ENCODE measurements at regions not wholly inside any gene's neighbourhood (a gene's known extent, or its start where the extent isn't known, plus 50 kb on each side); places are given as distances from the start of the nearest gene placed in this dataset.

- Histone ChIP-seq H3K4me2 (ENCODE audit: low read depth, low read length) (no peak overlapping the region), H3K9me3 (ENCODE audit: low read length) (no peaks in the 10 kb centered on the region), H3K4me3 (replicated peaks in 1 of 3; ENCODE audit: insufficient read depth in 1 of 3, low read depth in 2 of 3, low read length in 3 of 3) (no peak overlapping the region), H3K27me3 (ENCODE audit: control insufficient read depth in 1 of 2, insufficient read depth in 2 of 2, low read length in 2 of 2) (no peaks in the 10 kb centered on the region), H3K27ac (ENCODE audit: extremely low read length, insufficient read depth, low read length) (no peak overlapping the region), H3K4me1 (ENCODE audit: insufficient read depth, low read length) (no peaks in the 10 kb centered on the region), H2AFZ (ENCODE audit: low read length) (no peak overlapping the region), H3K9ac (ENCODE audit: insufficient read depth, low read depth, low read length) (no peak overlapping the region), H4K20me1 (ENCODE audit: insufficient read depth, low read length) (no peaks in the 10 kb centered on the region), H3K79me2 (ENCODE audit: insufficient read depth, low read length) (no peaks in the 10 kb centered on the region), H3K36me3 (replicated peaks in 1 of 2; ENCODE audit: control insufficient read depth in 1 of 2, insufficient read depth in 2 of 2, low read length in 2 of 2) (no peaks in the 10 kb centered on the region)
- no TSS peak for BruUV-seq (replicated peaks)
- 6% methylated on average over 2 of the region's 2 CpGs for WGBS (ENCODE audit: low lambda C conversion rate)
- no peak for FAIRE-seq
- CTCF ChIA-PET (ENCODE audit: low intra/inter-chr PET ratio, low total read pairs), result no interaction called here
- TF ChIP-seq NAIF1 (CRISPR knock-in tag; IDR thresholded peaks at IDR 0.05; ENCODE audit: borderline replicate concordance) (no peak), RFX3 (CRISPR knock-in tag; IDR thresholded peaks at IDR 0.05) (no peak), TMF1 (CRISPR knock-in tag; IDR thresholded peaks at IDR 0.05; ENCODE audit: low read depth) (no peak), ATF4 (CRISPR knock-in tag; IDR thresholded peaks at IDR 0.05) (no peak), FOXK1 (CRISPR knock-in tag; IDR thresholded peaks at IDR 0.05; ENCODE audit: borderline replicate concordance, low read depth) (no peak), ZFP36L1 (CRISPR knock-in tag; IDR thresholded peaks at IDR 0.05) (no peak), CBFB (CRISPR knock-in tag; IDR thresholded peaks at IDR 0.05) (no peak), ZNF552 (CRISPR knock-in tag; IDR thresholded peaks at IDR 0.05; ENCODE audit: borderline replicate concordance) (no peak)
- in situ Hi-C loops (cut with HindIII; ENCODE audit: extremely low pct_ligation_motif_present, low pct_unique_long_range_greater_than_20kb) (no loop called here), intact Hi-C loops (cut with micrococcal nuclease; ENCODE audit: unreplicated experiment) (no loop called here)
- DNase-seq (ENCODE audit: low spot score), result no peak
- POLR2A ChIA-PET, result no interaction called here
- no peak for ATAC-seq
Measured at GRCh38 chr7:114160925-114161324, 242.1 kb upstream of the PPP1R3A start.

DNA sequence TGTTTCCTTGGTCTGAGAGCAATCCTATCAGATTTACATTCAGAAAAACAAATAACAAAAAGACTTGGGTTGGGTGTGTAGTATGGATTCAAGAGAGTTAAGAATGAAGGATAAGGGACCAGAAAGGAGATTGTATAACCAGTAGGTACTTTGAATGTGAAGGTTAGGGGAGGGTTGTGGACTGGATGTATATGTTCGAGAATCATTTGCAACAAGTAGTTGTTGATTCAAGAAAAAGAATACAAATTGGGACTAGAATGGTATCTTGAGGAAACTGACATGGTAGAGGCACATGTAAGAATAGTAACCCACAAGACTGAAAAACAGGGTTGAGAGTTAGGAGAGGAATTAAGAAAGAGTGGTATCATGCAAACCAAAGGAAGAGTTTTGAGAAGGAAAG is 240.0 kb upstream of the PPP1R3A start:
- Histone ChIP-seq H2AFZ (ENCODE audit: low read length) (no peak overlapping the region), H3K36me3 (replicated peaks in 1 of 2; ENCODE audit: control insufficient read depth in 1 of 2, insufficient read depth in 2 of 2, low read length in 2 of 2) (no peaks in the 10 kb centered on the region), H3K4me3 (replicated peaks in 1 of 3; ENCODE audit: insufficient read depth in 1 of 3, low read depth in 2 of 3, low read length in 3 of 3) (no peak overlapping the region), H4K20me1 (ENCODE audit: insufficient read depth, low read length) (no peaks in the 10 kb centered on the region), H3K9me3 (ENCODE audit: low read length) (no peaks in the 10 kb centered on the region), H3K27me3 (ENCODE audit: control insufficient read depth in 1 of 2, insufficient read depth in 2 of 2, low read length in 2 of 2) (no peaks in the 10 kb centered on the region), H3K4me2 (ENCODE audit: low read depth, low read length) (no peak overlapping the region), H3K9ac (ENCODE audit: insufficient read depth, low read depth, low read length) (no peak overlapping the region), H3K79me2 (ENCODE audit: insufficient read depth, low read length) (no peaks in the 10 kb centered on the region), H3K4me1 (ENCODE audit: insufficient read depth, low read length) (no peaks in the 10 kb centered on the region), H3K27ac (ENCODE audit: extremely low read length, insufficient read depth, low read length) (no peak overlapping the region)
- intact Hi-C loops (cut with micrococcal nuclease; ENCODE audit: unreplicated experiment) (no loop called here), in situ Hi-C loops (cut with HindIII; ENCODE audit: extremely low pct_ligation_motif_present, low pct_unique_long_range_greater_than_20kb) (no loop called here)
- DNase-seq (ENCODE audit: low spot score) (no peak), FAIRE-seq (no peak), ATAC-seq (no peak)
- ChIA-PET CTCF (ENCODE audit: low intra/inter-chr PET ratio, low total read pairs) (no interaction called here), POLR2A (no interaction called here)
- TF ChIP-seq ZNF781 (CRISPR knock-in tag; IDR thresholded peaks at IDR 0.05; ENCODE audit: borderline replicate concordance, not compliant biosample characterization), result no peak
- no TSS peak for BruUV-seq (replicated peaks)
- 0% methylated on average over 1 of the region's 1 CpG for WGBS (ENCODE audit: low lambda C conversion rate)
